Neural progenitor cell (in vitro differentiated cells): ENCODE measurements at regions not wholly inside any gene's neighbourhood (a gene's known extent, or its start where the extent isn't known, plus 50 kb on each side); places are given as distances from the start of the nearest gene placed in this dataset.

Source experiments
- DNase-seq: peaks from one replicate; pipeline ENCODE4 v3.0.0-alpha.2; 2016; ENCODE audit warnings: low spot score
- H2AFZ ChIP-seq: fragments of 200-600 bp; sonication (generic); replicated peaks from 2 replicates; pipeline ENCODE4 v1.6.1; 2016; ENCODE audit warnings: antibody characterized with exemption
- H3F3A ChIP-seq: fragments of 200-600 bp; sonication (generic); 2 replicates; pipeline ENCODE4 v1.6.1; 2016; ENCODE audit warnings: antibody characterized with exemption, low read depth
- H3K27ac ChIP-seq: fragments of 200-600 bp; sonication (generic); 2 replicates; pipeline ENCODE4 v1.5.1; 2016; ENCODE audit warnings: mild to moderate bottlenecking
- H3K27me3 ChIP-seq: fragments of 200-600 bp; sonication (generic); 2 replicates; pipeline ENCODE4 v1.6.1; 2016; ENCODE audit warnings: mild to moderate bottlenecking, moderate library complexity
- H3K36me3 ChIP-seq: fragments of 200-600 bp; sonication (generic); 2 replicates; pipeline ENCODE4 v1.5.1; 2016
- H3K4me1 ChIP-seq: fragments of 200-600 bp; sonication (generic); 2 replicates; pipeline ENCODE4 v1.6.1; 2016; ENCODE audit warnings: mixed run types
- H3K4me2 ChIP-seq: fragments of 200-600 bp; sonication (generic); 2 replicates; pipeline ENCODE4 v1.6.1; 2016
- H3K4me3 ChIP-seq: fragments of 200-600 bp; sonication (generic); 2 replicates; pipeline ENCODE4 v1.5.1; 2016
- H3K79me2 ChIP-seq: fragments of 200-600 bp; sonication (generic); 2 replicates; pipeline ENCODE4 v1.6.1; 2016; ENCODE audit warnings: low read depth
- H3K9ac ChIP-seq: fragments of 200-600 bp; sonication (generic); 2 replicates; pipeline ENCODE4 v1.6.1; 2016
- H3K9me3 ChIP-seq: fragments of 200-600 bp; sonication (generic); 2 replicates; pipeline ENCODE4 v1.5.1; 2016; ENCODE audit warnings: low read depth
- H4K20me1 ChIP-seq: fragments of 200-600 bp; sonication (generic); 2 replicates; pipeline ENCODE4 v1.6.1; 2016; ENCODE audit warnings: low read depth
- H3K27ac Mint-ChIP-seq: 3 replicates; pipeline ENCODE4 v1.8.0; 2021; ENCODE audit warnings: mixed read lengths
- H3K27me3 Mint-ChIP-seq: 2 replicates; pipeline ENCODE4 v1.8.0; 2022; ENCODE audit warnings: low read depth, mild to moderate bottlenecking, inconsistent platforms, moderate library complexity, mixed read lengths; ENCODE audit not compliant: insufficient read depth
- H3K36me3 Mint-ChIP-seq: 3 replicates; pipeline ENCODE4 v1.8.0; 2021; ENCODE audit warnings: mixed read lengths
- H3K4me1 Mint-ChIP-seq: 3 replicates; pipeline ENCODE4 v1.8.0; 2021; ENCODE audit warnings: mixed read lengths
- H3K4me3 Mint-ChIP-seq: 3 replicates; pipeline ENCODE4 v1.8.0; 2021; ENCODE audit warnings: mild to moderate bottlenecking, moderate library complexity, mixed read lengths
- H3K9me3 Mint-ChIP-seq: 3 replicates; pipeline ENCODE4 v1.8.0; 2020; ENCODE audit warnings: mixed read lengths
- CTCF ChIP-seq: fragments of 200-600 bp; sonication (generic); IDR thresholded peaks from 2 replicates; pipeline ENCODE4 v1.5.1; 2017; ENCODE audit warnings: antibody characterized with exemption, mild to moderate bottlenecking
- EZH2 ChIP-seq: fragments of 200-600 bp; sonication (generic); IDR thresholded peaks from 2 replicates; pipeline ENCODE4 v1.6.1; 2017; ENCODE audit warnings: antibody characterized with exemption, mild to moderate bottlenecking, moderate library complexity
- EZH2phosphoT487 ChIP-seq: fragments of 200-600 bp; sonication (generic); IDR thresholded peaks from 2 replicates; pipeline ENCODE4 v1.6.1; 2017; ENCODE audit warnings: antibody characterized with exemption

- no peaks in the 10 kb centered on the region for H3K36me3 Mint-ChIP-seq
- Histone ChIP-seq H3K9me3 (no peaks in the 10 kb centered on the region), H3F3A (no peaks in the 10 kb centered on the region), H3K9ac (no peak overlapping the region), H3K4me3 (no peak overlapping the region), H3K27ac (no peak overlapping the region), H3K4me2 (no peak overlapping the region), H3K79me2 (no peaks in the 10 kb centered on the region), H3K4me1 (peaks cover 11% of the 10 kb centered on the region), H4K20me1 (no peaks in the 10 kb centered on the region), H3K36me3 (no peaks in the 10 kb centered on the region), H2AFZ (no peak overlapping the region), H3K27me3 (no peaks in the 10 kb centered on the region)
- no peak for DNase-seq
- H3K4me1 Mint-ChIP-seq = no peaks in the 10 kb centered on the region
- H3K27ac Mint-ChIP-seq = no peak overlapping the region
- TF ChIP-seq CTCF = no peak
- no peak for TF ChIP-seq EZH2phosphoT487
- no peak for TF ChIP-seq EZH2
- H3K27me3 Mint-ChIP-seq = no peaks in the 10 kb centered on the region
- no peaks in the 10 kb centered on the region for H3K9me3 Mint-ChIP-seq
- no peak overlapping the region for H3K4me3 Mint-ChIP-seq
Observed at GRCh38 chr2:145820651-145821050, 1300.7 kb upstream of the ZEB2 start.

- Mint-ChIP-seq H3K27me3 (no peaks in the 10 kb centered on the region), H3K27ac (no peak overlapping the region), H3K4me3 (no peak overlapping the region), H3K9me3 (no peaks in the 10 kb centered on the region), H3K4me1 (no peaks in the 10 kb centered on the region), H3K36me3 (no peaks in the 10 kb centered on the region)
- Histone ChIP-seq H3F3A (no peaks in the 10 kb centered on the region), H3K4me3 (no peak overlapping the region), H3K4me1 (peaks cover 9% of the 10 kb centered on the region), H3K79me2 (no peaks in the 10 kb centered on the region), H2AFZ (no peak overlapping the region), H3K27me3 (no peaks in the 10 kb centered on the region), H3K4me2 (no peak overlapping the region), H3K27ac (no peak overlapping the region), H4K20me1 (no peaks in the 10 kb centered on the region), H3K9ac (no peak overlapping the region), H3K9me3 (no peaks in the 10 kb centered on the region), H3K36me3 (no peaks in the 10 kb centered on the region)
- no peak for DNase-seq
- TF ChIP-seq CTCF (no peak), EZH2phosphoT487 (no peak), EZH2 (no peak)
Observed at GRCh38 chr2:145818890-145819504, 1299.1 kb upstream of the ZEB2 start.

- Histone ChIP-seq H3K27me3 (no peaks in the 10 kb centered on the region), H3K4me3 (no peak overlapping the region), H3K4me2 (no peak overlapping the region), H3K9ac (no peak overlapping the region), H3K36me3 (no peaks in the 10 kb centered on the region), H2AFZ (no peak overlapping the region), H4K20me1 (no peaks in the 10 kb centered on the region), H3K9me3 (no peaks in the 10 kb centered on the region), H3K4me1 (no peaks in the 10 kb centered on the region), H3F3A (no peaks in the 10 kb centered on the region), H3K27ac (no peak overlapping the region), H3K79me2 (no peaks in the 10 kb centered on the region)
- Mint-ChIP-seq H3K4me1 (peaks cover 4% of the 10 kb centered on the region), H3K4me3 (no peak overlapping the region), H3K27ac (no peak overlapping the region), H3K27me3 (no peaks in the 10 kb centered on the region), H3K36me3 (no peaks in the 10 kb centered on the region), H3K9me3 (no peaks in the 10 kb centered on the region)
- no peak for DNase-seq
- TF ChIP-seq EZH2phosphoT487 (no peak), CTCF (no peak), EZH2 (no peak)
Observed at GRCh38 chr2:145815933-145816332, 1296.0 kb upstream of the ZEB2 start.
